ENCODE measurements at regions not wholly inside any gene's neighbourhood (a gene's known extent, or its start where the extent isn't known, plus 50 kb on each side); places are given as distances from the start of the nearest gene placed in this dataset.

GRCh38 chr16:66212428-66212827, 154.1 kb upstream of the CDH5 start:
- no peak for TF ChIP-seq EZH2 (IDR thresholded peaks at IDR 0.05)
- no peak for TF ChIP-seq POLR2AphosphoS5 (IDR thresholded peaks at IDR 0.05; ENCODE audit: borderline replicate concordance, low read depth, low read length)
- no peak for TF ChIP-seq FOXP2 (optimal IDR thresholded peaks at IDR 0.05; ENCODE audit: control extremely low read depth, extremely low read length, insufficient read depth)
